ENCODE measurements at regions not wholly inside any gene's neighbourhood (a gene's known extent, or its start where the extent isn't known, plus 50 kb on each side); places are given as distances from the start of the nearest gene placed in this dataset.

DNA sequence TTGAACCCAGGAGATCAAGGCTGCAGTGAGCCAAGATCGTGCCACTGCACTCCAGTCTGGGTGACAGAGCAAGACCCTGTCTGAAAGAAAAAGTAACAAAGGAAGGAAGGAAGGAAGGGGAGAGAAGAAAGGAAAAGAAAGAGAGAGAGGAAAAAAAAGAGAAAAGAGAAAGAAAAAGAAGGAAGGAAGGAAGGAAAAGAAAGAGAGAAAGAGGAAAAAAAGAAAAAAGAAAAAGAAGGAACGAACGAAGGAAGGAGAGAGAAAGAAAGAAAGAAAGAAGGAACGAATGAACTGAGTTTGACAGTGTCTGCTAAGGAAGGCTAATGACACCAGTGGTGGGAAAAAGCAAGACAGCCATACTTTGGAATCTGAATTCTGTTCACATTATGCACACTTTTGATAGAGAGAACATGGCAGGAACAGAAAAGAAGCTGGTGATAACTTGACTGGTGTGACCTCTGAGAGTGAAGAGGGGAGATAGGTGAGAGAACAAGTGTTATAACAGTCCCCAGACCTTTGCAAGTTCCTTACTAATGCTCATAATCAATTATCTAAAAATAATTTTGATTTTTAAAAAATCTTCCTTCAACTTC lies 93.3 kb upstream of the MYLIP start:
- no peak overlapping the region for H3K27ac Mint-ChIP-seq (ENCODE audit: low read depth, unreplicated experiment)
- TF ChIP-seq, protein P1, sequence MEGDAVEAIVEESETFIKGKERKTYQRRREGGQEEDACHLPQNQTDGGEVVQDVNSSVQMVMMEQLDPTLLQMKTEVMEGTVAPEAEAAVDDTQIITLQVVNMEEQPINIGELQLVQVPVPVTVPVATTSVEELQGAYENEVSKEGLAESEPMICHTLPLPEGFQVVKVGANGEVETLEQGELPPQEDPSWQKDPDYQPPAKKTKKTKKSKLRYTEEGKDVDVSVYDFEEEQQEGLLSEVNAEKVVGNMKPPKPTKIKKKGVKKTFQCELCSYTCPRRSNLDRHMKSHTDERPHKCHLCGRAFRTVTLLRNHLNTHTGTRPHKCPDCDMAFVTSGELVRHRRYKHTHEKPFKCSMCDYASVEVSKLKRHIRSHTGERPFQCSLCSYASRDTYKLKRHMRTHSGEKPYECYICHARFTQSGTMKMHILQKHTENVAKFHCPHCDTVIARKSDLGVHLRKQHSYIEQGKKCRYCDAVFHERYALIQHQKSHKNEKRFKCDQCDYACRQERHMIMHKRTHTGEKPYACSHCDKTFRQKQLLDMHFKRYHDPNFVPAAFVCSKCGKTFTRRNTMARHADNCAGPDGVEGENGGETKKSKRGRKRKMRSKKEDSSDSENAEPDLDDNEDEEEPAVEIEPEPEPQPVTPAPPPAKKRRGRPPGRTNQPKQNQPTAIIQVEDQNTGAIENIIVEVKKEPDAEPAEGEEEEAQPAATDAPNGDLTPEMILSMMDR (IDR thresholded peaks at IDR 0.05; ENCODE audit: unreplicated experiment): no peak
- POLR2A ChIA-PET: interaction anchor here (0.6 kb wide), 1 partner anchor 102 kb away, joined by 3 read pairs; no protein-coding TSS in a partner anchor
- DNase-seq (ENCODE audit: unreplicated experiment): no peak
- intact Hi-C loops (cut with micrococcal nuclease): no loop called here
- H3K36me3 Mint-ChIP-seq (ENCODE audit: insufficient read depth, unreplicated experiment): no peaks in the 10 kb centered on the region
- BruUV-seq (replicated peaks): no TSS peak
- H3K27me3 Mint-ChIP-seq (ENCODE audit: insufficient read depth, unreplicated experiment): peaks cover 13% of the 10 kb centered on the region
- CTCF ChIA-PET: interaction anchor here (1.1 to 1.5 kb wide), 2 partner anchors 24 to 147 kb away, joined by 3 to 4 read pairs; no protein-coding TSS in a partner anchor
- peaks cover 6% of the 10 kb centered on the region for H3K9me3 Mint-ChIP-seq (ENCODE audit: unreplicated experiment)
- H3K4me3 Mint-ChIP-seq (ENCODE audit: unreplicated experiment): no peak overlapping the region
- no peaks in the 10 kb centered on the region for H3K4me1 Mint-ChIP-seq (ENCODE audit: insufficient read depth, unreplicated experiment)

DNA sequence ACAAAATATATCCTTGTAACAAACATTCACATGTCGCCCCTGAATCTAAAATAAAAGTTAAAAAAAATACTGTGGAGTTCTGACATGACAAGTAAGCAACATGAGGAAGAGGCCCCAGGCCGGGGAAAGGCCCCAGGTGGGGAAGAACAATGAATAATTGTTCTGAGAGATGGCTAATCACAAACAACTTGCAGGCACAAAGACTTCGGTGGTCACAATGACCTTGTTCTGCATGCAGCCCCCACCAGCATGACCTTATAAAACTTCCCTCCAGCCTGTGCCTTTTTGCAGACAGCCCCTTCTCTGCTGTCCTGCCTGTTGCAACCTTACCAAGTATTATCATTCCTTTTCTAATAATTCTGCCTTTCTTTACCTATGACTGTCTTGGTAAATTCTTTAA lies 95.7 kb upstream of the MYLIP start:
- intact Hi-C loops (cut with micrococcal nuclease): no loop called here
- DNase-seq (ENCODE audit: unreplicated experiment): no peak
- H3K9me3 Mint-ChIP-seq (ENCODE audit: unreplicated experiment): no peaks in the 10 kb centered on the region
- TF ChIP-seq, protein P1 (IDR thresholded peaks at IDR 0.05; ENCODE audit: unreplicated experiment): no peak
- peaks cover 13% of the 10 kb centered on the region for H3K27me3 Mint-ChIP-seq (ENCODE audit: insufficient read depth, unreplicated experiment)
- H3K36me3 Mint-ChIP-seq (ENCODE audit: insufficient read depth, unreplicated experiment): no peaks in the 10 kb centered on the region
- no peaks in the 10 kb centered on the region for H3K4me1 Mint-ChIP-seq (ENCODE audit: insufficient read depth, unreplicated experiment)
- no TSS peak for BruUV-seq (replicated peaks)
- ChIA-PET POLR2A (no interaction called here), CTCF (interaction anchor here (0.8 kb wide), 1 partner anchor 799 kb away, joined by 3 read pairs; no protein-coding TSS in a partner anchor)
- H3K27ac Mint-ChIP-seq (ENCODE audit: low read depth, unreplicated experiment): no peak overlapping the region
- no peak overlapping the region for H3K4me3 Mint-ChIP-seq (ENCODE audit: unreplicated experiment)

DNA sequence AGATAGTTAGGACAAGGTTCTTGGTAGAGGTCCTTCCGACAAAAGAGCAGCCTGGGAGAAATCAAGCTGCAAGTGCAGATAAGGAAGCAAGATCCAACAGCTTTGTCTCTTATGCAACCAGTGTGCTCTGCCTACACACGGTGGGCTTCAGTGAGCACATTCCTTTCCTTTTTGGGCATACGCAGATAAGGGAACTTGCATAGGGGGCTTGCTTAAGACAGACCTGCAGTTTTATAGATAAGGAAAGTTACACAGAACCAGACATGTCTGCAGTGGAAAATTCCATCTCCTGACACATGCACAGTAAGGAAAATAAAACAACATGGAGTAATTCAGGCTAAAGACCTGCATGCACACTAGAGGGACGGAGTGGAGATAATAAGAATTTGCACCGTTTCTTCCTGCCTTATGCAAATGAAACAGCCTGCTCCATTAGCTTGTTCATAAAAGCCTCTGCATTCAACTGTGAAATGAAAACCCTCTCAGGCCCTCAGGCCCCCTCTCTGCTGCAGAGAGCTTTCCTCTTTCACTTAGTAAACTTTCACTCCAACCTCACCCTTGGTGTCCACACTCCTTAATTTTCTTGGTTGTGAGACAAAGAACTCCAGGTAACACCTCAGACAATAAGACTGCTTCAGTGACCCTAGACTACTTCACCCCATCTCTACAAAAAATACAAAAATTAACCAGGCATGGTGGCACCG lies 97.5 kb upstream of the MYLIP start:
- intact Hi-C loops (cut with micrococcal nuclease): no loop called here
- POLR2A ChIA-PET: interaction anchor here (0.9 kb wide), 1 partner anchor 9 kb away, joined by 3 read pairs; no protein-coding TSS in a partner anchor
- CTCF ChIA-PET: interaction anchor here (0.8 kb wide), 1 partner anchor 47 kb away, joined by 3 read pairs; no protein-coding TSS in a partner anchor
- Mint-ChIP-seq H3K4me3 (ENCODE audit: unreplicated experiment) (no peak overlapping the region), H3K36me3 (ENCODE audit: insufficient read depth, unreplicated experiment) (no peaks in the 10 kb centered on the region), H3K27ac (ENCODE audit: low read depth, unreplicated experiment) (no peak overlapping the region), H3K27me3 (ENCODE audit: insufficient read depth, unreplicated experiment) (peaks cover 13% of the 10 kb centered on the region), H3K4me1 (ENCODE audit: insufficient read depth, unreplicated experiment) (no peaks in the 10 kb centered on the region), H3K9me3 (ENCODE audit: unreplicated experiment) (no peaks in the 10 kb centered on the region)
- DNase-seq (ENCODE audit: unreplicated experiment): no peak
- no TSS peak for BruUV-seq (replicated peaks)
- TF ChIP-seq, protein P1 (IDR thresholded peaks at IDR 0.05; ENCODE audit: unreplicated experiment): no peak

DNA sequence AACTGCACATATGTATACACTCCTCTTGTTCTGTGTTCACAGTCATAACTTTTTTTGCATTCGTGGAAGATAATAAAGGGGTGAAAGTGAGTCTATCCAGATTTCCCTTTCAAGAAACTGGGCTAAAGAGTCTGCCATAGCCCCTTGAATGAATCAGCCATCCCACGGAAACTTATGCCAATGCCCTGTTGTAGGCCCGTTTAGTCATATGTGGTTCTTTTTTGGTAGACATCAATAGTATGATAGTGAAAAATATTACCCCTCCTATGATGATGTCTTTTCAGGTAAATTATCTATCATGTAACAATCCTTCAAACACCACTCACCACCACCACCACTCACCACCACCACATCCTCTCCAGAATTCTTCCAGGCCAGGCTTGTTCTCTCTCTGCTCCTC lies 99.9 kb upstream of the MYLIP start:
- BruUV-seq (replicated peaks): no TSS peak
- Mint-ChIP-seq H3K4me3 (ENCODE audit: unreplicated experiment) (no peak overlapping the region), H3K9me3 (ENCODE audit: unreplicated experiment) (no peaks in the 10 kb centered on the region), H3K36me3 (ENCODE audit: insufficient read depth, unreplicated experiment) (no peaks in the 10 kb centered on the region), H3K27ac (ENCODE audit: low read depth, unreplicated experiment) (no peak overlapping the region), H3K27me3 (ENCODE audit: insufficient read depth, unreplicated experiment) (no peaks in the 10 kb centered on the region), H3K4me1 (ENCODE audit: insufficient read depth, unreplicated experiment) (no peaks in the 10 kb centered on the region)
- ChIA-PET POLR2A (interaction anchor here (0.6 kb wide), 1 partner anchor 22 kb away, joined by 3 read pairs; no protein-coding TSS in a partner anchor), CTCF (interaction anchor here (0.6 kb wide), 1 partner anchor 8 kb away, joined by 3 read pairs; no protein-coding TSS in a partner anchor)
- DNase-seq (ENCODE audit: unreplicated experiment): no peak
- intact Hi-C loops (cut with micrococcal nuclease): no loop called here
- TF ChIP-seq, protein P1 (IDR thresholded peaks at IDR 0.05; ENCODE audit: unreplicated experiment): no peak

Measured in MCF 10A (cell line).